B cell (primary cell): ENCODE measurements at regions not wholly inside any gene's neighbourhood (a gene's known extent, or its start where the extent isn't known, plus 50 kb on each side); places are given as distances from the start of the nearest gene placed in this dataset.

Experiments
- ATAC-seq: fragments of 200-7000 bp; cut with Tn5 transposase; one replicate; pipeline ENCODE4 v1.10.0; 2021; ENCODE audit warnings: low read depth, mild to moderate bottlenecking, moderate number of reproducible peaks, moderate library complexity
- CTCF ChIA-PET: fragments of 350-600 bp; sonication (Branson Sonifier 250); formaldehyde crosslinking; loops from one replicate; lab custom pipeline; 2021; ENCODE audit warnings: antibody characterized with exemption, inconsistent platforms; lab: Charles Lee
- POLR2A ChIA-PET: fragments of 350-600 bp; sonication (Branson Sonifier 250); formaldehyde crosslinking; loops from one replicate; lab custom pipeline; 2021; ENCODE audit warnings: antibody characterized with exemption; lab: Charles Lee
- DNase-seq: peaks from one replicate; pipeline ENCODE4 v3.0.0; 2013
- H2AFZ ChIP-seq: 2 replicates; pipeline ENCODE4 v1.6.1; 2012; ENCODE audit warnings: mild to moderate bottlenecking, low read depth, low read length; ENCODE audit not compliant: insufficient read depth, poor library complexity, severe bottlenecking
- H3K27ac ChIP-seq, 2 donors: 1 replicate in 1 of 2; 2 replicates in 1 of 2; pipeline ENCODE4 v1.5.1; 2012 to 2013; ENCODE audit warnings: low read length in 2 of 2, mild to moderate bottlenecking in 2 of 2, moderate library complexity in 1 of 2
- H3K27me3 ChIP-seq, 4 experiments: fragments of 200-600 bp in 1 of 4; sonication (generic) in 1 of 4; replicated peaks in 1 of 4; 1 replicate in 2 of 4; 2 replicates in 2 of 4; pipeline versions ENCODE4 v1.6.1 to v1.7.0; 2013 to 2016; ENCODE audit warnings: low read length in 3 of 4, mild to moderate bottlenecking in 2 of 4, mixed read lengths in 1 of 4, moderate library complexity in 1 of 4; ENCODE audit not compliant: insufficient read depth in 4 of 4, control insufficient read depth in 3 of 4; ENCODE audit errors: control extremely low read depth in 1 of 4
- H3K36me3 ChIP-seq, 2 experiments: replicated peaks in 1 of 2; 1 replicate in 1 of 2; 2 replicates in 1 of 2; pipeline versions ENCODE4 v1.6.1 to v1.7.1; 2013; ENCODE audit warnings: low read length in 1 of 2; ENCODE audit not compliant: insufficient read depth in 2 of 2, control insufficient read depth in 1 of 2; ENCODE audit errors: control extremely low read depth in 1 of 2, extremely low read depth in 1 of 2
- H3K4me1 ChIP-seq, 2 donors: fragments of 200-600 bp in 1 of 2; sonication (generic) in 1 of 2; 1 replicate in 1 of 2; 2 replicates in 1 of 2; pipeline versions ENCODE4 v1.5.1 to v1.6.1; 2013 to 2017; ENCODE audit warnings: low read length in 2 of 2; ENCODE audit not compliant: control insufficient read depth in 2 of 2, insufficient read depth in 2 of 2
- H3K4me2 ChIP-seq: replicated peaks from 2 replicates; pipeline ENCODE3; 2012; ENCODE audit warnings: mild to moderate bottlenecking, low read depth, low read length; ENCODE audit not compliant: poor library complexity, severe bottlenecking
- H3K4me3 ChIP-seq, 5 experiments: fragments of 200-600 bp in 1 of 5; sonication (generic) in 1 of 5; 1 replicate in 3 of 5; 2 replicates in 2 of 5; pipeline versions ENCODE4 v1.5.1 to v1.7.0; 2011 to 2016; ENCODE audit warnings: low read length in 4 of 5, mild to moderate bottlenecking in 4 of 5, low read depth in 2 of 5, control low read depth in 1 of 5, moderate library complexity in 1 of 5; ENCODE audit not compliant: insufficient read depth in 1 of 5; ENCODE audit errors: control extremely low read depth in 1 of 5, extremely low read depth in 1 of 5
- H3K79me2 ChIP-seq: fragments of 200-600 bp; sonication (generic); one replicate; pipeline ENCODE4 v1.6.0; 2016; ENCODE audit warnings: low read length; ENCODE audit not compliant: control insufficient read depth, insufficient read depth
- H3K9ac ChIP-seq: fragments of 200-600 bp; sonication (generic); 2 replicates; pipeline ENCODE4 v1.6.1; 2017; ENCODE audit warnings: mild to moderate bottlenecking, low read length, moderate library complexity
- H3K9me3 ChIP-seq, 3 donors: one replicate each; pipeline versions ENCODE4 v1.6.1 to v1.7.1; 2013; ENCODE audit warnings: low read length in 2 of 3; ENCODE audit not compliant: control insufficient read depth in 2 of 3, insufficient read depth in 1 of 3; ENCODE audit errors: control extremely low read depth in 1 of 3
- H4K20me1 ChIP-seq: 2 replicates; pipeline ENCODE4 v1.6.0; 2012; ENCODE audit warnings: mild to moderate bottlenecking, low read length; ENCODE audit not compliant: insufficient read depth, control insufficient read depth, poor library complexity, severe bottlenecking
- H3K27ac Mint-ChIP-seq: one replicate; pipeline ENCODE4 v1.8.0; 2021; ENCODE audit warnings: mixed read lengths
- H3K27me3 Mint-ChIP-seq: one replicate; pipeline ENCODE4 v1.8.0; 2021; ENCODE audit warnings: mixed read lengths
- H3K4me1 Mint-ChIP-seq: one replicate; pipeline ENCODE4 v1.8.0; 2021; ENCODE audit warnings: mixed read lengths
- H3K4me3 Mint-ChIP-seq: one replicate; pipeline ENCODE4 v1.8.0; 2021; ENCODE audit warnings: mixed read lengths
- H3K9me3 Mint-ChIP-seq: one replicate; pipeline ENCODE4 v1.8.0; 2022; ENCODE audit warnings: mixed read lengths; ENCODE audit not compliant: insufficient read depth
- EZH2 ChIP-seq: IDR thresholded peaks from 2 replicates; pipeline ENCODE4 v1.6.1; 2012; ENCODE audit warnings: borderline replicate concordance, low read depth, mild to moderate bottlenecking, moderate library complexity, low read length; ENCODE audit not compliant: insufficient read depth, poor library complexity, severe bottlenecking
- WGBS: methylation state at CpG from one replicate; pipeline ENCODE4 v1.1.5; 2013; ENCODE audit warnings: missing lambda C conversion rate; ENCODE audit not compliant: insufficient coverage; 5-methylcytosine and 5-hydroxymethylcytosine counted together
- intact Hi-C: fragments of 100-400 bp; cut with micrococcal nuclease; formaldehyde crosslinking; loops from one replicate; pipeline ENCODE4 v1.10.0; 2022
- TF ChIP-seq, protein P1 (sequence below): fragments of 200-600 bp; IDR thresholded peaks from one replicate; pipeline ENCODE4 v1.8.0; 2022; ENCODE audit warnings: antibody characterized with exemption, mild to moderate bottlenecking

DNA sequence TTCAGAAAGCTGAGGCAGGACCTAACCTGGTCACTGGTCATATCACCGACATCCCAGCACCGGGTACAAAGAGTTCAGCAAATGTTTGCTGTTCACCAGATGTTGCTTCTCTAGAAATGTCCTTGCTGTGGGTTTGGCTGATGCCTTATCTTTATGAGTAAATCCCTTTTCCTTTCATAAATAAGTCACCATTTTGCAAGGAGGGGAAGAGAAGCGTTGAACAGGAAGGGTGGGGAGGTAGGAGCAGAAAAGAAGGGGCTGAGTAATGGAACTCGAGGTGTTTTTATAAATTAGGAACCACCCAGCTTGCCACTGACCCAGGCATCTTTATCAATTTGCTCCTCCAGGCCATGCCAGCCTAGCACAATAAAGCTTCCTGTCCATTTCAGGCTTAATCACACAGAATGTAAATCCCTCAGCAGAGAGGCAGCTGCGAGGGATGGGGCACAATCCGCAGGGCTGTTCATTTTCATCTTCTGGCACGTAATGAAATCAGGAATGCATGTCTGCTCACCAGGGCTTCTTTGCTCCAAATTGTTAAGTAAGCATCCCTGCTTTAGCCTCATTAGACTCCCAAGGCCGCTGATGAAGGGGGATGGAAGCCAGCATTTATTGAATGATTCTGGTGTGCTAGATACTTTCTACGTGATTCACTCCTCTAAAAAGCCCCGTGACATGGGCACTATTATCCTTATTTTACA lies 371.9 kb upstream of the CHD6 start:
- ChIA-PET POLR2A (no interaction called here), CTCF (no interaction called here)
- DNase-seq (no peak), ATAC-seq (no peak)
- Histone ChIP-seq H3K9ac (no peak overlapping the region), H3K4me2 (no peak overlapping the region), H3K4me3 (no peak overlapping the region), H3K27me3 (no peaks in the 10 kb centered on the region), H4K20me1 (no peaks in the 10 kb centered on the region), H3K79me2 (no peaks in the 10 kb centered on the region), H3K9me3 (no peaks in the 10 kb centered on the region), H3K27ac (no peak overlapping the region), H3K4me1 (no peaks in the 10 kb centered on the region), H3K36me3 (no peaks in the 10 kb centered on the region), H2AFZ (no peak overlapping the region)
- no peak overlapping the region for H3K4me3 Mint-ChIP-seq
- no peaks in the 10 kb centered on the region for H3K9me3 Mint-ChIP-seq
- H3K27ac Mint-ChIP-seq, result no peak overlapping the region
- intact Hi-C loops, result no loop called here
- H3K27me3 Mint-ChIP-seq, result no peaks in the 10 kb centered on the region
- WGBS, result 59% methylated on average over 4 of the region's 10 CpGs
- TF ChIP-seq, protein P1, sequence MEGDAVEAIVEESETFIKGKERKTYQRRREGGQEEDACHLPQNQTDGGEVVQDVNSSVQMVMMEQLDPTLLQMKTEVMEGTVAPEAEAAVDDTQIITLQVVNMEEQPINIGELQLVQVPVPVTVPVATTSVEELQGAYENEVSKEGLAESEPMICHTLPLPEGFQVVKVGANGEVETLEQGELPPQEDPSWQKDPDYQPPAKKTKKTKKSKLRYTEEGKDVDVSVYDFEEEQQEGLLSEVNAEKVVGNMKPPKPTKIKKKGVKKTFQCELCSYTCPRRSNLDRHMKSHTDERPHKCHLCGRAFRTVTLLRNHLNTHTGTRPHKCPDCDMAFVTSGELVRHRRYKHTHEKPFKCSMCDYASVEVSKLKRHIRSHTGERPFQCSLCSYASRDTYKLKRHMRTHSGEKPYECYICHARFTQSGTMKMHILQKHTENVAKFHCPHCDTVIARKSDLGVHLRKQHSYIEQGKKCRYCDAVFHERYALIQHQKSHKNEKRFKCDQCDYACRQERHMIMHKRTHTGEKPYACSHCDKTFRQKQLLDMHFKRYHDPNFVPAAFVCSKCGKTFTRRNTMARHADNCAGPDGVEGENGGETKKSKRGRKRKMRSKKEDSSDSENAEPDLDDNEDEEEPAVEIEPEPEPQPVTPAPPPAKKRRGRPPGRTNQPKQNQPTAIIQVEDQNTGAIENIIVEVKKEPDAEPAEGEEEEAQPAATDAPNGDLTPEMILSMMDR, result no peak
- TF ChIP-seq EZH2, result no peak
- no peaks in the 10 kb centered on the region for H3K4me1 Mint-ChIP-seq

DNA sequence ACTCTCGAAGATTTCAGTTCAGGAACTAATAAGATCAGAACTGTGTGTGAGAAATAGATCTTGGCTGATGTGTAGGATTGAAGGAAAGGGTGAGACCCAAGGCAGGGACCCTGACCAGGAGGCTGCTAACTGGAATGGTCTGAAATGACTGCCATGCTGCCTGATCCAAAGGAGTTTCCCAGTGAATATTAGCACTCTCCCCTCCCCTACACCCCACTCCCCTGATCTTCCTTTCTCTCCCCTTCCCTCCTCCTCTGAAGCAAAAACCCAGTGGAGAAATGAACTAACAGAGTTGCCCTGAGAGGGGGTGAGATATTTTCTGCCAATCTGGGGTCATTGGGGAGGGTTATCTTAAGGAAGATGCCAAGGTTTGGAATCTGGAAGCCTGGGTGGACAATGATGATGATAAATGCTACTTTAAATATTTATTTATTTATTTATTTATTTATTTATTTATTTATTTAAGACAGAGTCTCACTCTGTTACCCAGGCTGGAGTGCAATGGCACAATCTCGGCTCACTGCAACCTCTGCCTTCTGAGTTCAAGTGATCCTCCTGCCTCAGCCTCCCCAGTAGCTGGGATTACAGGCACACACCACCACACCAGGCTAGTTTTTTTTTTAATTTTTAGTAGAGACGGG lies 371.0 kb upstream of the CHD6 start:
- TF ChIP-seq, protein P1, result no peak
- no peak for TF ChIP-seq EZH2
- WGBS, result 88% methylated on average over 1 of the region's 3 CpGs
- POLR2A ChIA-PET, result no interaction called here

More for the DNA sequence above, 371.0 kb upstream of the CHD6 start:
- Mint-ChIP-seq H3K4me3 (no peak overlapping the region), H3K27ac (no peak overlapping the region), H3K4me1 (no peaks in the 10 kb centered on the region), H3K9me3 (no peaks in the 10 kb centered on the region), H3K27me3 (no peaks in the 10 kb centered on the region)
- Histone ChIP-seq H3K4me2 (no peak overlapping the region), H3K9ac (no peak overlapping the region), H3K27ac (no peak overlapping the region), H3K4me3 (no peak overlapping the region), H3K4me1 (no peaks in the 10 kb centered on the region), H3K79me2 (no peaks in the 10 kb centered on the region), H3K36me3 (no peaks in the 10 kb centered on the region), H4K20me1 (no peaks in the 10 kb centered on the region), H2AFZ (no peak overlapping the region), H3K9me3 (no peaks in the 10 kb centered on the region), H3K27me3 (no peaks in the 10 kb centered on the region)
- no peak for DNase-seq
- intact Hi-C loops, result no loop called here
- ATAC-seq, result no peak
- CTCF ChIA-PET, result no interaction called here
